GM21786 (cell line): ENCODE measurements at regions not wholly inside any gene's neighbourhood (a gene's known extent, or its start where the extent isn't known, plus 50 kb on each side); places are given as distances from the start of the nearest gene placed in this dataset.

Experiments used
- ATAC-seq: cut with Tn5 transposase; IDR thresholded peaks from one replicate; pipeline ENCODE4 v1.9.1; 2021; ENCODE audit not compliant: unreplicated experiment

GRCh38 chr14:71321574-71322315, 414.5 kb downstream of the PCNX1 start:
- no peak for ATAC-seq

- no peak for ATAC-seq
These were observed 415.5 kb downstream of the PCNX1 start for GRCh38 chr14:71322655-71323250.

- ATAC-seq: no peak
These were observed 417.6 kb downstream of the PCNX1 start for GRCh38 chr14:71324767-71325272.

- no peak for ATAC-seq
These were observed 420.4 kb downstream of the PCNX1 start for GRCh38 chr14:71327691-71328090.

- ATAC-seq: no peak
These were observed 420.9 kb downstream of the PCNX1 start for GRCh38 chr14:71328183-71328582.

- no peak for ATAC-seq
These were observed 421.7 kb downstream of the PCNX1 start for GRCh38 chr14:71328954-71329353.

- no peak for ATAC-seq
These were observed 424.1 kb downstream of the PCNX1 start for GRCh38 chr14:71331403-71331802.

- ATAC-seq: no peak
These were observed 425.2 kb downstream of the PCNX1 start for GRCh38 chr14:71332476-71332875.

GRCh38 chr14:71333705-71334104, 426.4 kb downstream of the PCNX1 start:
- ATAC-seq: no peak

- ATAC-seq: no peak
These were observed 429.4 kb downstream of the PCNX1 start for GRCh38 chr14:71336489-71337192.

GRCh38 chr14:71338153-71338552, 430.9 kb downstream of the PCNX1 start:
- no peak for ATAC-seq

GRCh38 chr14:71339650-71340415, 432.6 kb downstream of the PCNX1 start:
- no peak for ATAC-seq

- ATAC-seq: no peak
These were observed 433.9 kb downstream of the PCNX1 start for GRCh38 chr14:71341156-71341555.

GRCh38 chr14:71343724-71344123, 436.5 kb downstream of the PCNX1 start:
- ATAC-seq: no peak

- no peak for ATAC-seq
These were observed 437.2 kb downstream of the PCNX1 start for GRCh38 chr14:71344506-71344905.

GRCh38 chr14:71346685-71347084, 439.4 kb downstream of the PCNX1 start:
- no peak for ATAC-seq

GRCh38 chr14:71348394-71348793, 441.1 kb downstream of the PCNX1 start:
- ATAC-seq: no peak

GRCh38 chr14:71348817-71349216, 441.6 kb downstream of the PCNX1 start:
- no peak for ATAC-seq

- no peak for ATAC-seq
These were observed 446.9 kb downstream of the PCNX1 start for GRCh38 chr14:71354142-71354541.

- no peak for ATAC-seq
These were observed 447.5 kb downstream of the PCNX1 start for GRCh38 chr14:71354801-71355200.
